Brain microvascular endothelial cell (primary cell): ENCODE measurements at regions not wholly inside any gene's neighbourhood (a gene's known extent, or its start where the extent isn't known, plus 50 kb on each side); places are given as distances from the start of the nearest gene placed in this dataset.

Experiments used
- DNase-seq: peaks from one replicate; pipeline ENCODE4 v3.0.0-alpha.2; 2020
- H3K27ac ChIP-seq: fragments of 250-450 bp; sonication (Bioruptor Pico); 2 replicates; pipeline ENCODE4 v1.5.1; 2020; ENCODE audit warnings: mild to moderate bottlenecking, moderate library complexity
- H3K27me3 ChIP-seq: fragments of 250-450 bp; sonication (Bioruptor Pico); replicated peaks from 2 replicates; pipeline ENCODE4 v1.5.1; 2020; ENCODE audit warnings: mild to moderate bottlenecking
- H3K36me3 ChIP-seq: fragments of 250-450 bp; sonication (Bioruptor Pico); replicated peaks from 2 replicates; pipeline ENCODE4 v1.5.1; 2020; ENCODE audit warnings: mild to moderate bottlenecking
- H3K4me3 ChIP-seq: 2 replicates; pipeline ENCODE4 v1.5.1; 2011; ENCODE audit warnings: low read depth, mild to moderate bottlenecking, control low read depth, low read length, moderate library complexity
- in situ Hi-C: cut with HindIII; loops from 2 replicates; pipeline ENCODE4 v1.10.0; 2017; ENCODE audit warnings: low sequenced_read_pairs, low pct_ligation_motif_present
- TF ChIP-seq, protein P1 (sequence below): IDR thresholded peaks from 2 replicates; pipeline ENCODE4 v1.5.1; 2011; ENCODE audit warnings: low read depth, mild to moderate bottlenecking, moderate library complexity, low read length, control low read depth, inconsistent platforms; ENCODE audit errors: missing control alignments

DNA sequence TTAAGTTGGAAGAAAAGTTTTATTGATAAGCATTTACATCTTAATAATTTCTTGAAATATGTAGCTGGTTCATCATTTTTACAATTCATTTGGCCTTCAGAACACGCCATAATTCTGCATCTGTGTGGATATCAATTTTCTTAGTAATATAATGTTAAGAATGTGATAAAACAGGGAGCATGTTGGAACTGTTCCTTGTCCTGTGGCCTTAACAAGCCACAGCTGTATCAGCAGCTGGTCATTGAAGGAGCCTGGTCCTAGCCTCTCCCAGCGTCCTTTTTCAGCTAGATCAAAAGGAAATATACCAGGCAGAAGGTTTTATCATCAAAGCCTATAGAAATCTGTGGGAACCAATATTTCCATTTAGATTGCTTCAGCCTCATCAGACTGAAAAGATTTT lies 421.8 kb downstream of the SPRY2 start:
- no peaks in the 10 kb centered on the region for H3K36me3 ChIP-seq
- H3K4me3 ChIP-seq = no peak overlapping the region
- in situ Hi-C loops = no loop called here
- no peaks in the 10 kb centered on the region for H3K27me3 ChIP-seq
- TF ChIP-seq, protein P1, sequence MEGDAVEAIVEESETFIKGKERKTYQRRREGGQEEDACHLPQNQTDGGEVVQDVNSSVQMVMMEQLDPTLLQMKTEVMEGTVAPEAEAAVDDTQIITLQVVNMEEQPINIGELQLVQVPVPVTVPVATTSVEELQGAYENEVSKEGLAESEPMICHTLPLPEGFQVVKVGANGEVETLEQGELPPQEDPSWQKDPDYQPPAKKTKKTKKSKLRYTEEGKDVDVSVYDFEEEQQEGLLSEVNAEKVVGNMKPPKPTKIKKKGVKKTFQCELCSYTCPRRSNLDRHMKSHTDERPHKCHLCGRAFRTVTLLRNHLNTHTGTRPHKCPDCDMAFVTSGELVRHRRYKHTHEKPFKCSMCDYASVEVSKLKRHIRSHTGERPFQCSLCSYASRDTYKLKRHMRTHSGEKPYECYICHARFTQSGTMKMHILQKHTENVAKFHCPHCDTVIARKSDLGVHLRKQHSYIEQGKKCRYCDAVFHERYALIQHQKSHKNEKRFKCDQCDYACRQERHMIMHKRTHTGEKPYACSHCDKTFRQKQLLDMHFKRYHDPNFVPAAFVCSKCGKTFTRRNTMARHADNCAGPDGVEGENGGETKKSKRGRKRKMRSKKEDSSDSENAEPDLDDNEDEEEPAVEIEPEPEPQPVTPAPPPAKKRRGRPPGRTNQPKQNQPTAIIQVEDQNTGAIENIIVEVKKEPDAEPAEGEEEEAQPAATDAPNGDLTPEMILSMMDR = no peak
- no peak for DNase-seq
- no peak overlapping the region for H3K27ac ChIP-seq

DNA sequence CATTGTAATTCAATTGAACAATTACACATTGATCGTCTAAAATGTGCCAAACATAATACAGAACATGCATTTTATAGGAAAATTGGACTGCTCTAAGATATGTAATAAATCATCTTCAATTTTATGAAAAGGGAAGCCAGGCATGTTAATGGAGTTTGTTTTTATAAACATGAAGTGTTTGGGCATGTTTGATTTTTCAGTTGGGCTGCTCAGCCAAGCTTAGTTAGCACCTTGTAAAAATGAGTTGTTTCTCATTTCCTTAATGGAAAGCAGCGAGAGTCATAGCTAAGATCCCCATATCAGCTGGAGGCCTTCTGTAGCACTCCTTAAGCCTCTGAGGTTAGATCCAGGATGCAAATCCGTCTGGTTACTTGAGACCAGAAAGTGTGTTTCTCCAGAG lies 422.3 kb downstream of the SPRY2 start:
- no peaks in the 10 kb centered on the region for H3K27me3 ChIP-seq
- no peak overlapping the region for H3K4me3 ChIP-seq
- no peak overlapping the region for H3K27ac ChIP-seq
- TF ChIP-seq, protein P1 = no peak
- H3K36me3 ChIP-seq = no peaks in the 10 kb centered on the region
- DNase-seq = no peak
- in situ Hi-C loops = no loop called here

DNA sequence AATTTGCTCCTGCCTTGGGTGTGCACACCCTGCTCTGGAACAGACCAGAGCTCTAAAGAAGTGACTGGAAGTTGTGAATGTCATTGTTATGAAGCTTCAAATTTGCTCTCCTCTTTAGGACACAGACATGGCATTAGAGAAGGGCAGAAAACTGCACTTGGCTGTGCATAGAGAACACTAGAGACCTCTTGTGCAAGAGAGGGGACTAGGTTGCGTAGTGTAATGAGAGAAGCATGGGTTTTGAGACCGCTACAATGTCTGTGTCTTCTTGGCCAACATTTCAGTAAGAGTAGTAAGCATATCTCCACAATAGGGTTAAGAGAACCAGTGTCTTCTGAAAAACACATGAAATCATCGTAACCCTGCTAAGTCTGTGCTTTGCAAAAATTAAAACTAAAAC lies 423.3 kb downstream of the SPRY2 start:
- in situ Hi-C loops = no loop called here
- H3K27me3 ChIP-seq = no peaks in the 10 kb centered on the region
- H3K4me3 ChIP-seq = no peak overlapping the region
- TF ChIP-seq, protein P1 = no peak
- no peak overlapping the region for H3K27ac ChIP-seq
- no peak for DNase-seq
- H3K36me3 ChIP-seq = no peaks in the 10 kb centered on the region

DNA sequence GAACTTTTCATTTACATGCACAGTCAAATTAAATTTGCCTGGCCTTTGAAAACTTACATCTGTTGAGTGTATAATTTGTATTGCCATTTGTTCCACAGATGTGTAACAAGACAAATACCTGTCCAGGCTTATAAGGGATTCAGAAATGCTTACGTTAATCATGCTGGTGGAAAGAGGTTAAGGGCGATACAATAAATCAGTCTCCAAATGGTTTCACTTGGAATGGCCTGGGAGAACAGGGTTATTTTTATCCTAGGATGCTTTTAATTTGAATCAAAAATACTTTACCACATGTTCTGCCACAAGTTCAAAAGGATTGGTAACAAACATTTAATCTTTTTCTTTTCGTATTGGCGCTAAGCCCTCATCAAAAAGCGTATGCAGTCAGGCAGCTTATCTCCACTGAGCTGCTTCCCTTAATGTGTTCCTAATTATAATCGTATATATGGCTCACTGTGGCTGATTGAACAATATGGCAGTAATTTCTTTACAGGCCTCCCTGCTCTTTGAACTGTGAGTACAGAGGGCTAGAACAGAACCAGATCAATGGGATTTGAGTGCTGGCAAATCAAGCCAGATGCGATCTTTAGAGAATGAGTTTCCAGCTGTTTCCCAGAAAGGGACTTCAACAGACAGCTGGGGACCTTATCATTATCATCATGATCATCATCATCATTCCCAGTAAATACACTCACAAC lies 425.7 kb downstream of the SPRY2 start:
- Histone ChIP-seq H3K27me3 (no peaks in the 10 kb centered on the region), H3K36me3 (no peaks in the 10 kb centered on the region), H3K27ac (no peak overlapping the region), H3K4me3 (no peak overlapping the region)
- TF ChIP-seq, protein P1 = no peak
- in situ Hi-C loops = no loop called here
- DNase-seq = no peak

DNA sequence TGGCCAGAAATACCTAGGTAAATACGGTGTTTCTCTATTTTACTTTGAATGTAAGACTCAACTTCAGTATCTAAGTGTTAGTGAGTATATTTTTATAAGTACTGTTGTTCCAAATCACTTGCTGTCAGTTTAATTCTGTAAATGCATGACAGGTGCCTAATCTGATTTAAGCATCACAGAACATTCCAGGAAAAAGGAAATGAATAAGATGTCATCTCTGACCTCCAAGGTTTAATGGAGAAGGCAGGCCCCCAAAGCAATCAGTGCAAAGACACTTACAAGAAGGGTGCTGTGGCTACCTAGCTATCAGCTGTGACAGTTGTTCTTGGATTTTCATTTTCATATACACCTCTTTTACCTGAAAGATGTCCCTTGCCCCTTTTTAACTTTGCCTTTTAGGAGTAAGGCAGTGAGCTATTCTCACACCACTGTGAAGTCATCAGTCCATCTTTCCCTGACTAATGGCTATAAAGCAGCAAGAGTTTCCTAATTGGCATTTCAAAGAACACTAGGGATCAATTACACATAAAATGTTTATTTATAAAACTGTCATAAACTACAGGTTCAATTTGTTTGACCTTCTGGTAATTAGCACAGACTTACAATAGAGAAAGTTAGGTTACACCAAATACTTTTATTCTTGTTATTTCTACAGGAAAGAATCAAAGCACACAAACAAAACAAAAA lies 427.6 kb downstream of the SPRY2 start:
- Histone ChIP-seq H3K27me3 (no peaks in the 10 kb centered on the region), H3K4me3 (no peak overlapping the region), H3K27ac (no peak overlapping the region), H3K36me3 (no peaks in the 10 kb centered on the region)
- DNase-seq = no peak
- TF ChIP-seq, protein P1 = no peak
- in situ Hi-C loops = no loop called here
